ENCODE measurements at regions not wholly inside any gene's neighbourhood (a gene's known extent, or its start where the extent isn't known, plus 50 kb on each side); places are given as distances from the start of the nearest gene placed in this dataset.
A peak's percentile ranks its signal among the peaks of the same experiment; 100 is the strongest.

GRCh38 chr16:73183611-73184092, 135.7 kb upstream of the ZFHX3 start:
- Histone ChIP-seq H3K36me3 (no peaks in the 10 kb centered on the region), H3K27ac (no peak overlapping the region), H3K4me3 (ENCODE audit: low read depth, low read length) (no peak overlapping the region), H3K27me3 (ENCODE audit: insufficient read depth, low read depth, severe bottlenecking) (no peaks in the 10 kb centered on the region), H3K9me3 (ENCODE audit: severe bottlenecking) (no peaks in the 10 kb centered on the region)
- DNase-seq = no peak
- TF ChIP-seq, protein P1, sequence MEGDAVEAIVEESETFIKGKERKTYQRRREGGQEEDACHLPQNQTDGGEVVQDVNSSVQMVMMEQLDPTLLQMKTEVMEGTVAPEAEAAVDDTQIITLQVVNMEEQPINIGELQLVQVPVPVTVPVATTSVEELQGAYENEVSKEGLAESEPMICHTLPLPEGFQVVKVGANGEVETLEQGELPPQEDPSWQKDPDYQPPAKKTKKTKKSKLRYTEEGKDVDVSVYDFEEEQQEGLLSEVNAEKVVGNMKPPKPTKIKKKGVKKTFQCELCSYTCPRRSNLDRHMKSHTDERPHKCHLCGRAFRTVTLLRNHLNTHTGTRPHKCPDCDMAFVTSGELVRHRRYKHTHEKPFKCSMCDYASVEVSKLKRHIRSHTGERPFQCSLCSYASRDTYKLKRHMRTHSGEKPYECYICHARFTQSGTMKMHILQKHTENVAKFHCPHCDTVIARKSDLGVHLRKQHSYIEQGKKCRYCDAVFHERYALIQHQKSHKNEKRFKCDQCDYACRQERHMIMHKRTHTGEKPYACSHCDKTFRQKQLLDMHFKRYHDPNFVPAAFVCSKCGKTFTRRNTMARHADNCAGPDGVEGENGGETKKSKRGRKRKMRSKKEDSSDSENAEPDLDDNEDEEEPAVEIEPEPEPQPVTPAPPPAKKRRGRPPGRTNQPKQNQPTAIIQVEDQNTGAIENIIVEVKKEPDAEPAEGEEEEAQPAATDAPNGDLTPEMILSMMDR (IDR thresholded peaks at IDR 0.05; ENCODE audit: low read depth, low read length) = no peak

GRCh38 chr16:73179705-73180331, 131.9 kb upstream of the ZFHX3 start:
- no peak overlapping the region for H3K4me3 ChIP-seq (ENCODE audit: low read depth, low read length)
- TF ChIP-seq, protein P1 (IDR thresholded peaks at IDR 0.05; ENCODE audit: low read depth, low read length) = no peak
- no peak for DNase-seq
- no peaks in the 10 kb centered on the region for H3K36me3 ChIP-seq
- H3K27me3 ChIP-seq (ENCODE audit: insufficient read depth, low read depth, severe bottlenecking) = no peaks in the 10 kb centered on the region
- H3K27ac ChIP-seq = no peak overlapping the region
- H3K9me3 ChIP-seq (ENCODE audit: severe bottlenecking) = no peaks in the 10 kb centered on the region

- Histone ChIP-seq H3K27me3 (ENCODE audit: insufficient read depth, low read depth, severe bottlenecking) (no peaks in the 10 kb centered on the region), H3K9me3 (ENCODE audit: severe bottlenecking) (no peaks in the 10 kb centered on the region), H3K4me3 (ENCODE audit: low read depth, low read length) (no peak overlapping the region), H3K27ac (no peak overlapping the region), H3K36me3 (no peaks in the 10 kb centered on the region)
- TF ChIP-seq, protein P1 (IDR thresholded peaks at IDR 0.05; ENCODE audit: low read depth, low read length) = no peak
- DNase-seq = no peak
Observed at GRCh38 chr16:73177729-73178295, 129.9 kb upstream of the ZFHX3 start.

DNA sequence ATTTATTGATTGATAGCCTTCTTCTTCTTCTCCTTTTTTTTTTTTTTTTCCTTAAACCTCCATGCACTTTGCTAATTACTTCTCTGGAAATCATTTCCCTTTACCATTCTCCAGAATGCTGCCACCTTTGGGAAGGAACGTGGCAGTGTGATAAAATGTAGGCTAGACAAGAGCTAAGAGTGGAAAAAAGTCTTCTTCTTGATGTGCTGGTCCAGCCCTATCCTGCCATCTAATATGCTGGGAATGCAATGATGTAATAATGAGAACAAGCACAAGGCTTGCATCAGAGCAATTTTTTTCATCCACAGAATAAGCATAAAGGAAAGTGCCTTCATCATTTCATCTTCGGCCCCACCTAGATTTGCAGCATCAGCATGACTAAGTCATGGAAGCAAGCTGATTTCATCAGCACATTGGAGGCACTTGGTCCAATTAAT, 128.7 kb upstream of the ZFHX3 start:
- H3K27ac ChIP-seq = no peak overlapping the region
- no peak for DNase-seq

GRCh38 chr16:73172973-73173709, 125.2 kb upstream of the ZFHX3 start:
- Histone ChIP-seq H3K27me3 (ENCODE audit: insufficient read depth, low read depth, severe bottlenecking) (no peaks in the 10 kb centered on the region), H3K9me3 (ENCODE audit: severe bottlenecking) (no peaks in the 10 kb centered on the region), H3K4me3 (ENCODE audit: low read depth, low read length) (no peak overlapping the region), H3K27ac (no peak overlapping the region), H3K36me3 (no peaks in the 10 kb centered on the region)
- no peak for DNase-seq
- TF ChIP-seq, protein P1 (IDR thresholded peaks at IDR 0.05; ENCODE audit: low read depth, low read length) = no peak

More for the DNA sequence above, 128.7 kb upstream of the ZFHX3 start:
- Histone ChIP-seq H3K9me3 (ENCODE audit: severe bottlenecking) (no peaks in the 10 kb centered on the region), H3K27me3 (ENCODE audit: insufficient read depth, low read depth, severe bottlenecking) (no peaks in the 10 kb centered on the region), H3K4me3 (ENCODE audit: low read depth, low read length) (no peak overlapping the region), H3K36me3 (no peaks in the 10 kb centered on the region)
- TF ChIP-seq, protein P1 (IDR thresholded peaks at IDR 0.05; ENCODE audit: low read depth, low read length) = 0 out of 2 replicates have a peak, but pooled peaks have one; percentile 5
